ENCODE measurements at regions not wholly inside any gene's neighbourhood (a gene's known extent, or its start where the extent isn't known, plus 50 kb on each side); places are given as distances from the start of the nearest gene placed in this dataset.

GRCh38 chr4:153919667-153920066, 130.8 kb upstream of the SFRP2 start:
- H3K9me3 ChIP-seq = no peaks in the 10 kb centered on the region
- no peak for TF ChIP-seq CTCF (IDR thresholded peaks at IDR 0.05)
- H3K27me3 ChIP-seq = no peaks in the 10 kb centered on the region
- H3K4me3 ChIP-seq (ENCODE audit: low read depth in 1 of 2, low read length in 1 of 2) = no peak overlapping the region
- H3K4me1 ChIP-seq (ENCODE audit: control insufficient read depth in 1 of 2, insufficient read depth in 1 of 2, low read depth in 1 of 2, low read length in 1 of 2) = peaks cover 0 to 7% of the 10 kb centered on the region in 2 experiments
- H3K36me3 ChIP-seq = no peaks in the 10 kb centered on the region
- H3K27ac ChIP-seq = no peak overlapping the region

GRCh38 chr4:153916273-153916755, 127.4 kb upstream of the SFRP2 start:
- TF ChIP-seq CTCF (IDR thresholded peaks at IDR 0.05) = no peak
- peaks cover 0 to 7% of the 10 kb centered on the region in 2 experiments for H3K4me1 ChIP-seq (ENCODE audit: control insufficient read depth in 1 of 2, insufficient read depth in 1 of 2, low read depth in 1 of 2, low read length in 1 of 2)
- H3K9me3 ChIP-seq = no peaks in the 10 kb centered on the region
- H3K4me3 ChIP-seq (ENCODE audit: low read depth in 1 of 2, low read length in 1 of 2) = no peak overlapping the region
- H3K36me3 ChIP-seq = no peaks in the 10 kb centered on the region
- no peak overlapping the region for H3K27ac ChIP-seq
- H3K27me3 ChIP-seq = peaks cover 11% of the 10 kb centered on the region

GRCh38 chr4:153912301-153912700, 123.4 kb upstream of the SFRP2 start:
- Histone ChIP-seq H3K36me3 (no peaks in the 10 kb centered on the region), H3K27me3 (peaks cover 47% of the 10 kb centered on the region)

GRCh38 chr4:153909672-153910071, 120.8 kb upstream of the SFRP2 start:
- Histone ChIP-seq H3K4me1 (ENCODE audit: control insufficient read depth in 1 of 2, insufficient read depth in 1 of 2, low read depth in 1 of 2, low read length in 1 of 2) (no peaks in the 10 kb centered on the region), H3K36me3 (no peaks in the 10 kb centered on the region), H3K9me3 (no peaks in the 10 kb centered on the region), H3K4me3 (ENCODE audit: low read depth in 1 of 2, low read length in 1 of 2) (no peak overlapping the region), H3K27ac (no peak overlapping the region), H3K27me3 (peaks cover 54% of the 10 kb centered on the region)
- TF ChIP-seq CTCF (IDR thresholded peaks at IDR 0.05) = no peak

More at GRCh38 chr4:153912301-153912700, 123.4 kb upstream of the SFRP2 start:
- TF ChIP-seq CTCF (IDR thresholded peaks at IDR 0.05) = no peak
- Histone ChIP-seq H3K9me3 (no peaks in the 10 kb centered on the region), H3K4me3 (ENCODE audit: low read depth in 1 of 2, low read length in 1 of 2) (no peak overlapping the region), H3K4me1 (ENCODE audit: control insufficient read depth in 1 of 2, insufficient read depth in 1 of 2, low read depth in 1 of 2, low read length in 1 of 2) (no peaks in the 10 kb centered on the region), H3K27ac (no peak overlapping the region)

- Histone ChIP-seq H3K4me3 (ENCODE audit: low read depth in 1 of 2, low read length in 1 of 2) (no peak overlapping the region), H3K27ac (no peak overlapping the region), H3K4me1 (ENCODE audit: control insufficient read depth in 1 of 2, insufficient read depth in 1 of 2, low read depth in 1 of 2, low read length in 1 of 2) (no peaks in the 10 kb centered on the region), H3K36me3 (no peaks in the 10 kb centered on the region), H3K27me3 (peaks cover 43% of the 10 kb centered on the region), H3K9me3 (no peaks in the 10 kb centered on the region)
- TF ChIP-seq CTCF (IDR thresholded peaks at IDR 0.05) = no peak
Measured at GRCh38 chr4:153906231-153906630, 117.3 kb upstream of the SFRP2 start.

GRCh38 chr4:153905231-153905630, 116.3 kb upstream of the SFRP2 start:
- H3K27me3 ChIP-seq = peaks cover 36% of the 10 kb centered on the region

More at GRCh38 chr4:153905231-153905630, 116.3 kb upstream of the SFRP2 start:
- Histone ChIP-seq H3K4me3 (ENCODE audit: low read depth in 1 of 2, low read length in 1 of 2) (no peak overlapping the region), H3K27ac (no peak overlapping the region), H3K36me3 (no peaks in the 10 kb centered on the region), H3K9me3 (no peaks in the 10 kb centered on the region), H3K4me1 (ENCODE audit: control insufficient read depth in 1 of 2, insufficient read depth in 1 of 2, low read depth in 1 of 2, low read length in 1 of 2) (no peaks in the 10 kb centered on the region)
- no peak for TF ChIP-seq CTCF (IDR thresholded peaks at IDR 0.05)

Measured in neutrophil (primary cell).